ENCODE measurements at regions not wholly inside any gene's neighbourhood (a gene's known extent, or its start where the extent isn't known, plus 50 kb on each side); places are given as distances from the start of the nearest gene placed in this dataset.
A peak's percentile ranks its signal among the peaks of the same experiment; 100 is the strongest.

- TF ChIP-seq POLR2A (IDR thresholded peaks at IDR 0.05) = no peak
- H3K9me3 ChIP-seq = no peaks in the 10 kb centered on the region
- no peaks in the 10 kb centered on the region for H3K27me3 ChIP-seq
- no peak for DNase-seq
- H3K4me1 ChIP-seq = peaks cover 4 to 6% of the 10 kb centered on the region in 2 donors
- no peaks in the 10 kb centered on the region for H3K36me3 ChIP-seq
- no peak overlapping the region for H3K4me3 ChIP-seq (replicated peaks in 1 of 3)
- no peak overlapping the region for H3K27ac ChIP-seq
- 86 to 89% methylated on average over 2 of the region's 2 CpGs for WGBS, 2 donors
- intact Hi-C loops (cut with DNase I) = no loop called here
These were observed 58.1 kb downstream of the NPAP1 start for GRCh38 chr15:24733659-24734058.

DNA sequence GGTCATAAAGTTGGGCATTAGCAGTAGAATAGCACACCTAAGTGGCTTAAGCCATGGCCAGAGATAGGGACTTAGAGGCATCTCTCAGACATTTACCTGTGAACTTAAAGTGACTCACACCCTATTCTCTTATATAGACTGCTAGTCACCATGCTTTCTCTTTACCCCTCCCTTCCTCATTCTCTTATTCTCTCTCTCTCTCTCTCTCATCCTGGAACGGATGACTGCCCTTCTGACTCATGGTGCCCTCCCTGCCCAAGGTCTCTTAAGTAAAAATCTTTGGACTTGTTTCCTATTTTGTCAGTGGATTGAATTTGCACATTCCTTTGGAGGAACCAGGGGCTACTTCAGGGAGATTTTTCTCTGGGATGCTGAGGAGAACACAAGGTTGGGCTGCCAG, 58.8 kb downstream of the NPAP1 start:
- peak overlapping the region in 2 of 3 donors; percentile 43 to 45 for H3K27ac ChIP-seq
- peak; percentile 46 to 49 for DNase-seq
- H3K27me3 ChIP-seq = no peaks in the 10 kb centered on the region
- H3K4me1 ChIP-seq = peaks cover 4 to 6% of the 10 kb centered on the region in 2 donors
- intact Hi-C loops (cut with DNase I) = no loop called here
- H3K36me3 ChIP-seq = no peaks in the 10 kb centered on the region
- 22 to 29% methylated on average over 1 of the region's 1 CpG for WGBS, 2 donors
- H3K9me3 ChIP-seq = no peaks in the 10 kb centered on the region
- no peak overlapping the region for H3K4me3 ChIP-seq (replicated peaks in 1 of 3)
- TF ChIP-seq CTCF (IDR thresholded peaks at IDR 0.05) (no peak), POLR2A (IDR thresholded peaks at IDR 0.05) (no peak)

GRCh38 chr15:24745290-24745689, 69.7 kb downstream of the NPAP1 start:
- Histone ChIP-seq H3K4me1 (peaks cover 18% of the 10 kb centered on the region in 2 donors), H3K4me3 (replicated peaks in 1 of 3) (no peak overlapping the region), H3K36me3 (no peaks in the 10 kb centered on the region), H3K27me3 (no peaks in the 10 kb centered on the region), H3K27ac (peak overlapping the region; percentile 17 to 61 (median 58)), H3K9me3 (no peaks in the 10 kb centered on the region)
- DNase-seq = peak; percentile 54 to 72
- intact Hi-C loops (cut with DNase I) = no loop called here
- peak in 1 of 6 experiments; percentile 16 for TF ChIP-seq CTCF (IDR thresholded peaks at IDR 0.05)
- TF ChIP-seq POLR2A (IDR thresholded peaks at IDR 0.05) = no peak

DNA sequence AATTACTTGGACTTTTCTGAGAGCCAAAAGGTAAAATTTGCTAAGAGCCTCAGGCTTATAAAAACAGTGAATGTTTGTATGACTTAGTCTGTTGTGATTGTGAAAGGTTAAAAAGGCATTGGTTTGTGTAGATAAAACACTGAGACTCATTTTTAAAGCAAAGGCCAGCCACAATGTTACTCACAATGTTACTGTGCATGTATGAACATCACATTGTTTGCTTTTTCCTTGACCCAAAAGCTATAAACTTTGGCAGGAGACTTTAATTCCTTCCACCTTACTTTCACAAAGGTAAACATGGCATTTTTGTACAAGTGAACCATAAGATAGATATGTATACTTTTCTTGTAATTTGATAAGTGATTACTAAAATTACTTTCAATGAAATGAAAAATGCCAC, 70.5 kb downstream of the NPAP1 start:
- H3K27me3 ChIP-seq = no peaks in the 10 kb centered on the region
- no peaks in the 10 kb centered on the region for H3K36me3 ChIP-seq
- TF ChIP-seq CTCF (IDR thresholded peaks at IDR 0.05) = no peak
- TF ChIP-seq POLR2A (IDR thresholded peaks at IDR 0.05) = no peak
- no peak for DNase-seq
- H3K9me3 ChIP-seq = no peaks in the 10 kb centered on the region
- H3K27ac ChIP-seq = peak overlapping the region; percentile 13 to 61 (median 58)
- peaks cover 18% of the 10 kb centered on the region in 2 donors for H3K4me1 ChIP-seq
- intact Hi-C loops (cut with DNase I) = no loop called here
- no peak overlapping the region for H3K4me3 ChIP-seq (replicated peaks in 1 of 3)

- Histone ChIP-seq H3K9me3 (no peaks in the 10 kb centered on the region), H3K36me3 (no peaks in the 10 kb centered on the region), H3K4me1 (peaks cover 18% of the 10 kb centered on the region in 2 donors), H3K4me3 (replicated peaks in 1 of 3) (no peak overlapping the region), H3K27ac (no peak overlapping the region), H3K27me3 (no peaks in the 10 kb centered on the region)
- no peak for TF ChIP-seq CTCF (IDR thresholded peaks at IDR 0.05)
- TF ChIP-seq POLR2A (IDR thresholded peaks at IDR 0.05) = no peak
- DNase-seq = no peak
- intact Hi-C loops (cut with DNase I) = no loop called here
- WGBS, 2 donors = 85 to 91% methylated on average over 10 of the region's 10 CpGs
These were observed 71.8 kb downstream of the NPAP1 start for GRCh38 chr15:24747376-24747775.

Data from thyroid gland (tissue), 4 donors.